ENCODE measurements at regions not wholly inside any gene's neighbourhood (a gene's known extent, or its start where the extent isn't known, plus 50 kb on each side); places are given as distances from the start of the nearest gene placed in this dataset.
"Not testable (repeated sequence)": the region's sequence is repeated elsewhere in the genome, so short reads cannot be mapped to it uniquely, and the experiment has no call there.

DNA sequence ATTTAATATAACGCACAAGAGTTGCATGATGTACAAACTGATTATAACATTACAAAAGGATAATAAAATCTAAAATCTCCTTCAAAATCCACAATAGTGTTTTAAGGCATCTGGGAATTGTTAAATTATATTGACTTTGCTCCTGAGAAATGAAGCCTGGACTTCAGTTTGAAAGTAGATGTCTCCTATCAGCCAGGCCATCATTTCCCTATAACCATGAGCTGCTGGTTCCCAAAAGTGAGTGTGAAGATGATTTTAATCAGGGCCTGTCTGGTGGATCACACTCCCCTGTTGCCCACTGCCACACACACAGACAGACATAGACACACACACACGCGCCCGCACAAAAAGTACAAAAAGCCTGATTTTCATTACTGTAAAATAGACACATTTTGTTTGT is 480.7 kb downstream of the RPS29 start:
- Histone ChIP-seq H3K36me3 (replicated peaks in 1 of 2) (no peaks in the 10 kb centered on the region), H3K27me3 (no peaks in the 10 kb centered on the region), H3K9me3 (replicated peaks in 1 of 3) (no peaks in the 10 kb centered on the region), H3K27ac (no peak overlapping the region), H3K4me3 (no peak overlapping the region), H3K4me1 (replicated peaks in 1 of 2) (no peaks in the 10 kb centered on the region)
- no peak for DNase-seq
- TF ChIP-seq, protein P1, sequence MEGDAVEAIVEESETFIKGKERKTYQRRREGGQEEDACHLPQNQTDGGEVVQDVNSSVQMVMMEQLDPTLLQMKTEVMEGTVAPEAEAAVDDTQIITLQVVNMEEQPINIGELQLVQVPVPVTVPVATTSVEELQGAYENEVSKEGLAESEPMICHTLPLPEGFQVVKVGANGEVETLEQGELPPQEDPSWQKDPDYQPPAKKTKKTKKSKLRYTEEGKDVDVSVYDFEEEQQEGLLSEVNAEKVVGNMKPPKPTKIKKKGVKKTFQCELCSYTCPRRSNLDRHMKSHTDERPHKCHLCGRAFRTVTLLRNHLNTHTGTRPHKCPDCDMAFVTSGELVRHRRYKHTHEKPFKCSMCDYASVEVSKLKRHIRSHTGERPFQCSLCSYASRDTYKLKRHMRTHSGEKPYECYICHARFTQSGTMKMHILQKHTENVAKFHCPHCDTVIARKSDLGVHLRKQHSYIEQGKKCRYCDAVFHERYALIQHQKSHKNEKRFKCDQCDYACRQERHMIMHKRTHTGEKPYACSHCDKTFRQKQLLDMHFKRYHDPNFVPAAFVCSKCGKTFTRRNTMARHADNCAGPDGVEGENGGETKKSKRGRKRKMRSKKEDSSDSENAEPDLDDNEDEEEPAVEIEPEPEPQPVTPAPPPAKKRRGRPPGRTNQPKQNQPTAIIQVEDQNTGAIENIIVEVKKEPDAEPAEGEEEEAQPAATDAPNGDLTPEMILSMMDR (IDR thresholded peaks at IDR 0.05), result no peak
- TF ChIP-seq POLR2A (IDR thresholded peaks at IDR 0.05), result no peak
- 92 to 98% (median 95%) methylated on average over 4 of the region's 4 CpGs for WGBS, 4 donors
- intact Hi-C loops (cut with DNase I), result no loop called here

DNA sequence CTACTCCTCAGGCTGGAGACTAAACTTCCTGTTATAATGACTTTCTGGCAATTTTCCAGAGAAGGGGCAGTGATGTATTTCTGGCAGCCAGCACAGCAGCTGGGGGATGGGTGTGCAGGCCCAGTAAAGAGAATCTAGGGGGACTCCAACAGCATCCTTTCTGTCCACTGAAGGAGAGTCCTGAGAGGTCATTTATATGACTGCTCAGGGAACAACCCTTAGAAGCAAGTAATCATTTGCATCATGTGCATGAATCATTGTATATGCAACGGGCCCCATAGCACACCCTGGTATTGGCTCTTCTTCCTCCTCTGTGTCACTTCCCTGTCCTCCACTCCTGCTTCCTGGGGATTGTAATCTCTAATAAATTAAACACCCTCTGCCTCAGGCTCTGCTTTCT is 493.8 kb downstream of the RPS29 start:
- Histone ChIP-seq H3K9me3 (replicated peaks in 1 of 3) (no peaks in the 10 kb centered on the region), H3K4me1 (replicated peaks in 1 of 2) (no peaks in the 10 kb centered on the region), H3K27me3 (no peaks in the 10 kb centered on the region), H3K36me3 (replicated peaks in 1 of 2) (no peaks in the 10 kb centered on the region), H3K4me3 (no peak overlapping the region), H3K27ac (no peak overlapping the region)
- intact Hi-C loops (cut with DNase I), result no loop called here
- TF ChIP-seq, protein P1 (IDR thresholded peaks at IDR 0.05), result no peak
- no peak for TF ChIP-seq POLR2A (IDR thresholded peaks at IDR 0.05)
- WGBS, 4 donors, result 27 to 65% (median 46%) methylated on average over 1 of the region's 1 CpG
- DNase-seq, result no peak

DNA sequence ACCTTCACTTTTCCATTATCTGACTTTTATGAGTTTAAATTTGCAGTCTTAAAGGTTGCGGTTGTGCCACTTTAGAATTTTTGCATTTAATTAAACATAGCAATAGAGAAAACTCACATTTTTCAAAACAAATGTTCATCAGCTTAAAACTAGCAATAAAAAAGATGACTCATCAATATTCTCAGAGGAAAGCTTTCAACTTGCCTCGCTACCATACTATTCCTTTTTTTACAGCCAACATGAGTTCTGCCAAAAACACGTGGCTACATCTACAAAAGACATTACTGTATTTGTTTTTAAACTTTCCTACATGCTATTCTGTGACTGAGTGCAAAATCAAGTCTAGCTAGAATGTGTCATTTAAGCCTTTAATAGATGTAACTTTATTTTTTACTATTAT is 497.1 kb downstream of the RPS29 start:
- 35 to 53% (median 47%) methylated on average over 3 of the region's 3 CpGs for WGBS, 4 donors
- no peaks in the 10 kb centered on the region for H3K36me3 ChIP-seq (replicated peaks in 1 of 2)
- H3K9me3 ChIP-seq (replicated peaks in 1 of 3), result no peaks in the 10 kb centered on the region
- intact Hi-C loops (cut with DNase I), result no loop called here
- TF ChIP-seq, protein P1 (IDR thresholded peaks at IDR 0.05), result no peak
- no peak for TF ChIP-seq POLR2A (IDR thresholded peaks at IDR 0.05)
- no peak for DNase-seq
- no peak overlapping the region for H3K27ac ChIP-seq
- H3K4me1 ChIP-seq (replicated peaks in 1 of 2), result no peaks in the 10 kb centered on the region
- no peak overlapping the region for H3K4me3 ChIP-seq
- no peaks in the 10 kb centered on the region for H3K27me3 ChIP-seq

DNA sequence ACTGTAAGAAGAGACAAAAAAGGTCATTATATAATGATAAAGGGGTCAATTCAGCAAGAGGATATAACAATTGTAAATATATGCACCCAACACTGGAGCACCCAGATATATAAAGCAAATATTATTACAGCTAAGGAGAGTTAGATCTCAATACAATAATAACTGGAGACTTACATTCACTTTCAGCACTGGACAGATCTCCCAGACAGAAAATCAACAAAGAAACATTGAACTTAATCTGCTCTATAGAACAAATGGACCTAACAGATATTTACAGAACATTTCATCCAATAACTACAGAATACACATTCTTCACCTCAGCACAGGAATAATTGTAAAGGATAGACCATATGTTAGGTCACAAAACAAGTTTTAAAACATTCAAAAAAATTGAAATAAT is 512.9 kb downstream of the RPS29 start:
- H3K4me1 ChIP-seq (replicated peaks in 1 of 2); H3K27me3 ChIP-seq; DNase-seq; H3K36me3 ChIP-seq (replicated peaks in 1 of 2); H3K27ac ChIP-seq; H3K4me3 ChIP-seq; H3K9me3 ChIP-seq (replicated peaks in 1 of 3); intact Hi-C loops (cut with DNase I): not testable (repeated sequence)

DNA sequence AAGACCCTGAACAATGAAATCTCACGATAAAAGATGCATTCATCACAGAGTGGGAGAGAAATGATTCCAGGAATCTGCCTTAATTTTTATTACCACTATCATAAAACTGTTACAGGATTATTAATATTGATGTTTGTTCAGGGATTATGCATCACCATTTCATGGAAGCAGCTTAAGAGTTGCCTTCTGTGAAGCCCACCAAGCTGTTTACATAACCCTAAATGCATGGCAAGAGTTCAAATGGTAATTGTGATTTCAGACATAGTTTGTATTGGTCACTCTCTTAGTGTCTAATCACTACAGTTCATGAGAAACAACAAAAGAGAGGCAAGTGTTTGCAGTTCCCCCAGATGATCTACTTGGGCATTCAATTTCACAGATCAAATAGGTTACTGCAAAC is 527.7 kb downstream of the RPS29 start:
- Histone ChIP-seq H3K9me3 (replicated peaks in 1 of 3) (no peaks in the 10 kb centered on the region), H3K36me3 (replicated peaks in 1 of 2) (no peaks in the 10 kb centered on the region), H3K4me3 (no peak overlapping the region), H3K27ac (no peak overlapping the region), H3K4me1 (replicated peaks in 1 of 2) (peaks cover 0 to 4% of the 10 kb centered on the region in 2 donors), H3K27me3 (no peaks in the 10 kb centered on the region)
- DNase-seq, result no peak
- WGBS, 4 donors, result 32 to 58% (median 45%) methylated on average over 1 of the region's 1 CpG
- TF ChIP-seq, protein P1 (IDR thresholded peaks at IDR 0.05), result no peak
- TF ChIP-seq POLR2A (IDR thresholded peaks at IDR 0.05), result no peak
- intact Hi-C loops (cut with DNase I), result no loop called here

Measured in adrenal gland (tissue), 9 donors.